H9 (cell line): ENCODE measurements at regions not wholly inside any gene's neighbourhood (a gene's known extent, or its start where the extent isn't known, plus 50 kb on each side); places are given as distances from the start of the nearest gene placed in this dataset.

Source experiments
- DNase-seq: peaks from one replicate; pipeline ENCODE4 v3.0.0-alpha.2; 2017
- H2AFZ ChIP-seq: one replicate; pipeline ENCODE4 v1.6.1; 2013; ENCODE audit warnings: mild to moderate bottlenecking, low read length, control low read depth, moderate library complexity
- H2AK5ac ChIP-seq: 2 replicates; pipeline ENCODE4 v1.6.1; 2013; ENCODE audit warnings: low read length, control low read depth, mixed read lengths; ENCODE audit not compliant: insufficient read length
- H2BK120ac ChIP-seq: one replicate; pipeline ENCODE4 v1.6.1; 2013; ENCODE audit warnings: low read depth, mild to moderate bottlenecking, low read length, control low read depth, inconsistent platforms; ENCODE audit not compliant: poor library complexity, severe bottlenecking
- H2BK12ac ChIP-seq: 2 replicates; pipeline ENCODE4 v1.6.1; 2013; ENCODE audit warnings: low read length, control low read depth, mixed read lengths, low read depth; ENCODE audit not compliant: insufficient read length
- H2BK15ac ChIP-seq: 2 replicates; pipeline ENCODE4 v1.6.1; 2013; ENCODE audit warnings: low read depth, low read length, control low read depth
- H2BK20ac ChIP-seq: one replicate; pipeline ENCODE4 v1.6.1; 2013; ENCODE audit warnings: low read depth, mild to moderate bottlenecking, low read length, control low read depth, inconsistent platforms; ENCODE audit not compliant: poor library complexity, severe bottlenecking
- H2BK5ac ChIP-seq: 2 replicates; pipeline ENCODE4 v1.6.1; 2013; ENCODE audit warnings: low read length, control low read depth, mixed read lengths; ENCODE audit not compliant: insufficient read length
- H3K14ac ChIP-seq: 2 replicates; pipeline ENCODE4 v1.6.1; 2013; ENCODE audit warnings: low read length, control low read depth; ENCODE audit not compliant: insufficient read depth
- H3K18ac ChIP-seq: 2 replicates; pipeline ENCODE4 v1.6.1; 2013; ENCODE audit warnings: low read depth, mild to moderate bottlenecking, mixed read lengths, low read length, control low read depth; ENCODE audit not compliant: insufficient read length
- H3K23ac ChIP-seq: 2 replicates; pipeline ENCODE4 v1.6.1; 2013; ENCODE audit warnings: low read length, control low read depth, mixed read lengths, low read depth; ENCODE audit not compliant: insufficient read length
- H3K23me2 ChIP-seq: 2 replicates; pipeline ENCODE4 v1.6.1; 2013; ENCODE audit warnings: low read depth, mild to moderate bottlenecking, mixed read lengths, low read length, control low read depth; ENCODE audit not compliant: insufficient read length, poor library complexity, severe bottlenecking
- H3K27ac ChIP-seq: 2 replicates; pipeline ENCODE4 v1.5.1; 2013; ENCODE audit warnings: low read length, control low read depth, mixed read lengths, low read depth; ENCODE audit not compliant: insufficient read length
- H3K27me3 ChIP-seq: 2 replicates; pipeline ENCODE4 v1.6.1; 2013; ENCODE audit warnings: low read length, control low read depth, inconsistent platforms; ENCODE audit not compliant: insufficient read depth
- H3K4ac ChIP-seq: 2 replicates; pipeline ENCODE4 v1.6.1; 2013; ENCODE audit warnings: low read depth, mild to moderate bottlenecking, control low read depth, inconsistent platforms, low read length, moderate library complexity
- H3K4me1 ChIP-seq: 2 replicates; pipeline ENCODE4 v1.6.1; 2013; ENCODE audit warnings: low read length, control low read depth, inconsistent platforms; ENCODE audit not compliant: insufficient read depth
- H3K4me2 ChIP-seq: 2 replicates; pipeline ENCODE4 v1.6.1; 2013; ENCODE audit warnings: low read length, control low read depth, mixed read lengths; ENCODE audit not compliant: insufficient read length, insufficient read depth
- H3K56ac ChIP-seq: 2 replicates; pipeline ENCODE4 v1.6.1; 2013; ENCODE audit warnings: low read depth, mild to moderate bottlenecking, mixed read lengths, low read length, control low read depth; ENCODE audit not compliant: insufficient read length
- H3K79me1 ChIP-seq: 2 replicates; pipeline ENCODE4 v1.6.1; 2013; ENCODE audit warnings: low read depth, mild to moderate bottlenecking, moderate library complexity, low read length, control low read depth, inconsistent platforms; ENCODE audit not compliant: insufficient read depth, poor library complexity, severe bottlenecking
- H3K79me2 ChIP-seq: 2 replicates; pipeline ENCODE4 v1.6.1; 2013; ENCODE audit warnings: low read length, control low read depth, inconsistent platforms; ENCODE audit not compliant: insufficient read depth
- H3K9ac ChIP-seq: 2 replicates; pipeline ENCODE4 v1.6.1; 2013; ENCODE audit warnings: low read length, control low read depth, mixed read lengths; ENCODE audit not compliant: insufficient read length; ENCODE audit errors: extremely low read depth
- H3K9me3 ChIP-seq: one replicate; pipeline ENCODE4 v1.6.1; 2013; ENCODE audit warnings: low read depth, low read length, inconsistent platforms; ENCODE audit not compliant: control insufficient read depth
- H3T11ph ChIP-seq: one replicate; pipeline ENCODE4 v1.6.1; 2013; ENCODE audit warnings: mild to moderate bottlenecking, low read length, control low read depth, inconsistent platforms
- H4K20me1 ChIP-seq: one replicate; pipeline ENCODE4 v1.6.1; 2013; ENCODE audit not compliant: control insufficient read depth, insufficient read length, insufficient read depth
- H4K5ac ChIP-seq: 2 replicates; pipeline ENCODE4 v1.6.1; 2013; ENCODE audit warnings: low read depth, mild to moderate bottlenecking, mixed read lengths, low read length, control low read depth; ENCODE audit not compliant: insufficient read length
- H4K8ac ChIP-seq: replicated peaks from 2 replicates; pipeline ENCODE4 v1.6.1; 2013; ENCODE audit warnings: low read length, control low read depth, mixed read lengths, low read depth; ENCODE audit not compliant: insufficient read length
- H4K91ac ChIP-seq: 2 replicates; pipeline ENCODE4 v1.6.1; 2013; ENCODE audit warnings: low read depth, mild to moderate bottlenecking, moderate library complexity, mixed read lengths, low read length, control low read depth; ENCODE audit not compliant: insufficient read length
- H3K27ac Mint-ChIP-seq, 3 experiments: 2 replicates in 2 of 3; 3 replicates in 1 of 3; pipeline ENCODE4 v1.8.0; 2020 to 2021; ENCODE audit warnings: mixed read lengths in 3 of 3, mild to moderate bottlenecking in 1 of 3, moderate library complexity in 1 of 3
- H3K27me3 Mint-ChIP-seq: 2 replicates; pipeline ENCODE4 v1.8.0; 2021; ENCODE audit warnings: low read depth, mild to moderate bottlenecking, moderate library complexity, mixed read lengths
- H3K36me3 Mint-ChIP-seq, 3 experiments: 2 replicates in 2 of 3; 3 replicates in 1 of 3; pipeline ENCODE4 v1.8.0; 2020 to 2021; ENCODE audit warnings: low read depth in 3 of 3, mixed read lengths in 3 of 3; ENCODE audit not compliant: insufficient read depth in 1 of 3
- H3K4me1 Mint-ChIP-seq, 2 experiments: 2 replicates each; pipeline ENCODE4 v1.8.0; 2020; ENCODE audit warnings: mixed read lengths in 2 of 2
- H3K4me3 Mint-ChIP-seq, 2 experiments: 2 replicates in 1 of 2; 3 replicates in 1 of 2; pipeline ENCODE4 v1.8.0; 2020 to 2021; ENCODE audit warnings: mild to moderate bottlenecking in 2 of 2, mixed read lengths in 2 of 2, moderate library complexity in 1 of 2
- H3K9me3 Mint-ChIP-seq, 2 experiments: 2 replicates in 1 of 2; 3 replicates in 1 of 2; pipeline ENCODE4 v1.8.0; 2020; ENCODE audit warnings: mild to moderate bottlenecking in 2 of 2, mixed read lengths in 2 of 2, moderate library complexity in 1 of 2
- CTCF ChIP-seq: fragments of 200-600 bp; sonication (generic); conservative IDR thresholded peaks from 3 replicates; pipeline ENCODE4 v1.8.0; 2021; ENCODE audit warnings: antibody characterized with exemption, mild to moderate bottlenecking
- WGBS: extraction: QIAGEN DNeasy Blood & Tissue Kit; methylation state at CpG from one replicate; pipeline ENCODE4 v1.1.7; 2013; ENCODE audit warnings: missing lambda C conversion rate, low lambda C conversion rate, mixed read lengths; ENCODE audit not compliant: insufficient read length; ENCODE audit errors: extremely low coverage; 5-methylcytosine and 5-hydroxymethylcytosine counted together

GRCh38 chrX:112997991-112998390, 157.4 kb upstream of the AMOT start:
- no peak overlapping the region for H3K9ac ChIP-seq
- no peak overlapping the region for H2BK15ac ChIP-seq
- no peak overlapping the region for H3K14ac ChIP-seq
- no peak overlapping the region for H2AFZ ChIP-seq
- no peaks in the 10 kb centered on the region for H3K36me3 Mint-ChIP-seq
- H4K20me1 ChIP-seq = no peaks in the 10 kb centered on the region
- no peak overlapping the region for H3K4me3 Mint-ChIP-seq
- H3K23me2 ChIP-seq = no peaks in the 10 kb centered on the region
- no peaks in the 10 kb centered on the region for H3K27me3 Mint-ChIP-seq
- DNase-seq = no peak
- H3K27me3 ChIP-seq = no peaks in the 10 kb centered on the region
- no peak overlapping the region for H3T11ph ChIP-seq
- H3K9me3 Mint-ChIP-seq = no peaks in the 10 kb centered on the region
- H3K18ac ChIP-seq = no peak overlapping the region
- H3K4me1 Mint-ChIP-seq = peaks cover 12% of the 10 kb centered on the region in 2 experiments
- no peak overlapping the region for H4K8ac ChIP-seq
- H2BK20ac ChIP-seq = no peak overlapping the region
- H2BK120ac ChIP-seq = no peak overlapping the region
- H2AK5ac ChIP-seq = no peak overlapping the region
- H3K9me3 ChIP-seq = no peaks in the 10 kb centered on the region
- H3K79me1 ChIP-seq = no peaks in the 10 kb centered on the region
- H4K91ac ChIP-seq = no peak overlapping the region
- H3K56ac ChIP-seq = no peak overlapping the region
- H2BK12ac ChIP-seq = no peak overlapping the region
- no peaks in the 10 kb centered on the region; the same call in 1 of the 2 replicates for H3K4me1 ChIP-seq
- no peak overlapping the region for H3K4ac ChIP-seq
- H3K4me2 ChIP-seq = no peak overlapping the region
- H3K27ac ChIP-seq = no peak overlapping the region
- TF ChIP-seq CTCF = no peak
- WGBS = no CpG with 5 or more reads among the region's 1 CpG
- no peak overlapping the region for H2BK5ac ChIP-seq
- no peak overlapping the region for H3K23ac ChIP-seq
- H3K79me2 ChIP-seq = no peaks in the 10 kb centered on the region
- H3K27ac Mint-ChIP-seq = no peak overlapping the region
- H4K5ac ChIP-seq = no peak overlapping the region
